ENCODE measurements at regions not wholly inside any gene's neighbourhood (a gene's known extent, or its start where the extent isn't known, plus 50 kb on each side); places are given as distances from the start of the nearest gene placed in this dataset.
A peak's percentile ranks its signal among the peaks of the same experiment; 100 is the strongest.

DNA sequence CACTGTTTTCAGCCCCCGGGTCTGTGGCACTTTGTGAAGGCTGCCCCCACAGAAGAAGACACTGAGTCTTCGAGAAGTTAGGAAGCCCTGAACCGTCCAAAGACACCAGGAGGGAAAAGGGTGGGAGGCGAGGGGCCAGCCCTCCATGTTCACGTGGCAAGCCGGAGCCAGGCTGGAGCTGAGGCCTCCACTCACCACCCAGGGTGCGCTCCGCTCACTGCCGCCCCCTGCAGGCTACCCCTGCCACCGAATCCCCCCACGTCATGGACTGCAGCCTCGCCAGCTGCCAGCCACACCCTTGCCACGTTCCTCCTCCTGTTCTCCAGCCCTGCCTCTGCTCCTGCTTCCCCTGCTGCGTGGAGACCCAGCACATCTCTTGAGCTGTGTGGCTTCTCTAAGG, 59.0 kb upstream of the EN2 start:
- H3K27me3 Mint-ChIP-seq: peaks cover 11% of the 10 kb centered on the region
- H3K27ac Mint-ChIP-seq: no peak overlapping the region
- no peaks in the 10 kb centered on the region for H3K4me1 Mint-ChIP-seq (ENCODE audit: low read depth)
- TF ChIP-seq, protein P1, sequence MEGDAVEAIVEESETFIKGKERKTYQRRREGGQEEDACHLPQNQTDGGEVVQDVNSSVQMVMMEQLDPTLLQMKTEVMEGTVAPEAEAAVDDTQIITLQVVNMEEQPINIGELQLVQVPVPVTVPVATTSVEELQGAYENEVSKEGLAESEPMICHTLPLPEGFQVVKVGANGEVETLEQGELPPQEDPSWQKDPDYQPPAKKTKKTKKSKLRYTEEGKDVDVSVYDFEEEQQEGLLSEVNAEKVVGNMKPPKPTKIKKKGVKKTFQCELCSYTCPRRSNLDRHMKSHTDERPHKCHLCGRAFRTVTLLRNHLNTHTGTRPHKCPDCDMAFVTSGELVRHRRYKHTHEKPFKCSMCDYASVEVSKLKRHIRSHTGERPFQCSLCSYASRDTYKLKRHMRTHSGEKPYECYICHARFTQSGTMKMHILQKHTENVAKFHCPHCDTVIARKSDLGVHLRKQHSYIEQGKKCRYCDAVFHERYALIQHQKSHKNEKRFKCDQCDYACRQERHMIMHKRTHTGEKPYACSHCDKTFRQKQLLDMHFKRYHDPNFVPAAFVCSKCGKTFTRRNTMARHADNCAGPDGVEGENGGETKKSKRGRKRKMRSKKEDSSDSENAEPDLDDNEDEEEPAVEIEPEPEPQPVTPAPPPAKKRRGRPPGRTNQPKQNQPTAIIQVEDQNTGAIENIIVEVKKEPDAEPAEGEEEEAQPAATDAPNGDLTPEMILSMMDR (IDR thresholded peaks at IDR 0.05): peak; percentile 43
- H3K9me3 Mint-ChIP-seq: no peaks in the 10 kb centered on the region
- ATAC-seq: peak; percentile 62
- intact Hi-C loops (cut with micrococcal nuclease): no loop called here
- CTCF ChIA-PET: interaction anchor here (1.1 kb wide), 1 partner anchor 9 kb away, joined by 5 read pairs; no protein-coding TSS in a partner anchor
- peak; percentile 35 for DNase-seq
- H3K36me3 Mint-ChIP-seq (ENCODE audit: low read depth): no peaks in the 10 kb centered on the region
- no peak overlapping the region for H3K4me3 Mint-ChIP-seq
- POLR2A ChIA-PET: no interaction called here

DNA sequence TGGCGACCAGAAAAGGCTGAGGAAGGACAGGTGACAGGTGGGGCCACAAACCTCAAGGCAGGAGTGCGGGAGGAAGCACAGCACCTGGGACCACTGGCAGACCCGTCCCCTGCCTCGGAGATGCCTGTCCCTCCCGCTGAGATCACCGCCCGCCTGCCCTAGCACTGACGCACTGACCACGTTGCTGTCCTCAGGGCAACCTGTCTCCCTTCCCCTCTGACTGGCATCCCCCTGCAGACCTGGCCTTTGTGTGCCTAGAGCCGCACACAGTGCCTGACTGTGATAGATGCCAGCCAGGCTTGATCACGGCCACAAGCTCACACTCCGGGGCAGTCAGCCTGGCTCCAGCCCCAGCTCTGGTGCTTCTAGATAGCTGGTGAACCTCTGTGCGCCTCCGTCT, 58.4 kb upstream of the EN2 start:
- ChIA-PET CTCF (interaction anchor here (1.1 kb wide), 1 partner anchor 10 kb away, joined by 5 read pairs; no protein-coding TSS in a partner anchor), POLR2A (no interaction called here)
- no peak for ATAC-seq
- no peaks in the 10 kb centered on the region for H3K36me3 Mint-ChIP-seq (ENCODE audit: low read depth)
- no peaks in the 10 kb centered on the region for H3K9me3 Mint-ChIP-seq
- intact Hi-C loops (cut with micrococcal nuclease): no loop called here
- TF ChIP-seq, protein P1 (IDR thresholded peaks at IDR 0.05): no peak
- peaks cover 14% of the 10 kb centered on the region for H3K27me3 Mint-ChIP-seq
- DNase-seq: no peak
- H3K4me1 Mint-ChIP-seq (ENCODE audit: low read depth): no peaks in the 10 kb centered on the region
- no peak overlapping the region for H3K4me3 Mint-ChIP-seq
- no peak overlapping the region for H3K27ac Mint-ChIP-seq

DNA sequence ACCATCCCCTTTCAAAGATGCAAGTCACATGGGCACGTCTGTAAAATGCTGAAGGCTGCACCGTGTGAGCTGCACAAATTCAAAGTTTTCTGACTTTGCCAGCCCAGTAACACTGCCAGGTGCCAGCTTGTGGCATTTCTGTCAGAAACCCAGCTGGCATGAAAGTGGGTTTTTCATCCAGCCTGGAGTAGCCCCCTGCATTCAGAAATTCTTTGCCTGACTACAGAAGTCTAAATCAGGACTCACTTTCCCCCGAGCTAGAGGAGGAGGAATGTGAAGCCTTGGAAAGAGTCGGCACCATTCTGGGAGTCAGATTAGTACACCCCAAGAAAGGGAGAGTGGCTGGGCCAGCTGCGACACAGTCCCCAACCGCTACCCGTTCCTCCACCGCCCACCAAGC, 56.7 kb upstream of the EN2 start:
- H3K36me3 Mint-ChIP-seq (ENCODE audit: low read depth): no peaks in the 10 kb centered on the region
- DNase-seq: no peak
- ATAC-seq: no peak
- POLR2A ChIA-PET: no interaction called here
- TF ChIP-seq, protein P1 (IDR thresholded peaks at IDR 0.05): no peak
- no peak overlapping the region for H3K4me3 Mint-ChIP-seq
- H3K27me3 Mint-ChIP-seq: peaks cover 18% of the 10 kb centered on the region
- H3K27ac Mint-ChIP-seq: no peak overlapping the region
- CTCF ChIA-PET: no interaction called here
- peaks cover 5% of the 10 kb centered on the region for H3K4me1 Mint-ChIP-seq (ENCODE audit: low read depth)
- intact Hi-C loops (cut with micrococcal nuclease): no loop called here
- H3K9me3 Mint-ChIP-seq: no peaks in the 10 kb centered on the region

DNA sequence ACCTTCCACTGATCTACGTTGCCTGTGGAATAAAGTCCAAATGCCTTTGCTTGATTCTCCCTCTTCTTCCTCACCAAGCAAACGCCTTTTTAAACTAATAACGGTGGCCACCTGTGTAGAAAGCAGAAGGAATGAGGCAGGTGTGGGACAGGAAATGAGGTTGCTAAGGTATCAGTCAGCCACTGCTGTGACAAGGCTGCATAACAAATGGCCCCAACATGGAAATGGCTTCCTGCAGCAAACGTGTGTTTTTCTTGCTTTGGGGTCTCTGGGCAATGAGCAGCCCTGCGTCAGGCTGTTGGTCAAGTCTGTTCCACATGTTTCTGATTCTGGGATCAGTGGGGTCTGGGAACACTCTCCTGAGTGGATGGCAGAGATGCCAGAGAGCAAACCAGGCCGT, 56.0 kb upstream of the EN2 start:
- H3K9me3 Mint-ChIP-seq: no peaks in the 10 kb centered on the region
- ChIA-PET POLR2A (no interaction called here), CTCF (no interaction called here)

DNA sequence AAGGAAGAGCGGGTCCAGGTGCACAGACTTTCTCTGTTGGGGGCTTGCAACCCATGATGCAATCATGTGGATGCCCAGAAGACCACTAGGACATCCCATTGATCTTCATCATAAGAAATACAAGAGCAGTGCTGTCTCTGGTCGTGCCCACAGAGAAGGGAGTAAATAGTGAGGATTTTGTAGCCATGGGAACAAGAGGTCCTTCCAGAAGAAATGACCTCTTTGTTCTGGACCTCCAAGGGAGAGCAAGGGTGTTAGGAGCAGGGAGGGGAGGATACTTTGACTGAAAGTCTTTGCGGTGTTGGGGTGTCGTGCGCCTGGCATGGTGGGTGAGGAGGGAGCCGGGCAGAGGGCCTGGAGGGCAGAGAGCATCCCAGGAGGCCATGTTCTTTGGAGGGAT, 55.0 kb upstream of the EN2 start:
- H3K27me3 Mint-ChIP-seq: peaks cover 21% of the 10 kb centered on the region
- ATAC-seq: no peak
- H3K9me3 Mint-ChIP-seq: no peaks in the 10 kb centered on the region
- no peaks in the 10 kb centered on the region for H3K36me3 Mint-ChIP-seq (ENCODE audit: low read depth)
- H3K27ac Mint-ChIP-seq: no peak overlapping the region
- CTCF ChIA-PET: no interaction called here
- H3K4me1 Mint-ChIP-seq (ENCODE audit: low read depth): peaks cover 5% of the 10 kb centered on the region
- no peak overlapping the region for H3K4me3 Mint-ChIP-seq
- TF ChIP-seq, protein P1 (IDR thresholded peaks at IDR 0.05): no peak
- no peak for DNase-seq
- intact Hi-C loops (cut with micrococcal nuclease): no loop called here
- POLR2A ChIA-PET: no interaction called here

More for the DNA sequence above, 56.0 kb upstream of the EN2 start:
- DNase-seq: no peak
- no peak for ATAC-seq
- Mint-ChIP-seq H3K27ac (no peak overlapping the region), H3K27me3 (peaks cover 21% of the 10 kb centered on the region), H3K4me1 (ENCODE audit: low read depth) (peaks cover 5% of the 10 kb centered on the region), H3K36me3 (ENCODE audit: low read depth) (no peaks in the 10 kb centered on the region), H3K4me3 (no peak overlapping the region)
- intact Hi-C loops (cut with micrococcal nuclease): no loop called here
- TF ChIP-seq, protein P1 (IDR thresholded peaks at IDR 0.05): no peak

All from activated CD8-positive, alpha-beta T cell treated with anti-CD3 and anti-CD28 coated beads for 36 hours (primary cell).